ENCODE measurements at regions not wholly inside any gene's neighbourhood (a gene's known extent, or its start where the extent isn't known, plus 50 kb on each side); places are given as distances from the start of the nearest gene placed in this dataset.

DNA sequence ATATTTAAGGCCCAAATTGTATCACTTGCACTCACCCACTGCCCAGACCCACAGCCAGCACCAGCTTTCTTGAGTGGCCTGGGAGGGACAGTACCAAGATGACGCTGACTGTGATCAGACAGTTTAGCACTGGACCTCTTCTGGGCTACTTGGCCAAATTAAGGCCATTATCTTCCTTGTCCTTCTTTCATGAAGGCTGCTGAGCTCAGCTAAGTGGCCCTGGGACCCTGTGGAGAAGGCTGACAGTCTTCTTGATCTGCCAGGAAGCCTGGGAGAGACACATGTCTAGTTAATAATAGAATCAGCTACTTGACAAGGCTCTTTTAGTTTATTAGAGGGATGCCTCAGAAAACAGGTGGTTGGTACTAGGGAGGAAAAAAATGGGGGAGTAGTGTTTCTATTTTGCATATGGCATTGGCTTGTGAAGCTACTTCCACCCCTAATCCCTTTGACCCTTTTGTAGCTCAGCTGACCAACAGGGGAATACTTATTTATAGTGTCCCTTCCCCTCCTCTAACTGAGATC, 127.9 kb upstream of the NTM start:
- TF ChIP-seq, protein P1, sequence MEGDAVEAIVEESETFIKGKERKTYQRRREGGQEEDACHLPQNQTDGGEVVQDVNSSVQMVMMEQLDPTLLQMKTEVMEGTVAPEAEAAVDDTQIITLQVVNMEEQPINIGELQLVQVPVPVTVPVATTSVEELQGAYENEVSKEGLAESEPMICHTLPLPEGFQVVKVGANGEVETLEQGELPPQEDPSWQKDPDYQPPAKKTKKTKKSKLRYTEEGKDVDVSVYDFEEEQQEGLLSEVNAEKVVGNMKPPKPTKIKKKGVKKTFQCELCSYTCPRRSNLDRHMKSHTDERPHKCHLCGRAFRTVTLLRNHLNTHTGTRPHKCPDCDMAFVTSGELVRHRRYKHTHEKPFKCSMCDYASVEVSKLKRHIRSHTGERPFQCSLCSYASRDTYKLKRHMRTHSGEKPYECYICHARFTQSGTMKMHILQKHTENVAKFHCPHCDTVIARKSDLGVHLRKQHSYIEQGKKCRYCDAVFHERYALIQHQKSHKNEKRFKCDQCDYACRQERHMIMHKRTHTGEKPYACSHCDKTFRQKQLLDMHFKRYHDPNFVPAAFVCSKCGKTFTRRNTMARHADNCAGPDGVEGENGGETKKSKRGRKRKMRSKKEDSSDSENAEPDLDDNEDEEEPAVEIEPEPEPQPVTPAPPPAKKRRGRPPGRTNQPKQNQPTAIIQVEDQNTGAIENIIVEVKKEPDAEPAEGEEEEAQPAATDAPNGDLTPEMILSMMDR (IDR thresholded peaks at IDR 0.05; ENCODE audit: partially characterized antibody, unreplicated experiment): no peak
- peaks cover 3% of the 10 kb centered on the region for H3K9me3 Mint-ChIP-seq (ENCODE audit: unreplicated experiment)
- no peak overlapping the region for H3K27ac Mint-ChIP-seq (ENCODE audit: unreplicated experiment)

GRCh38 chr11:131246156-131246555, 124.3 kb upstream of the NTM start:
- Mint-ChIP-seq H3K9me3 (ENCODE audit: unreplicated experiment) (peaks cover 5% of the 10 kb centered on the region), H3K36me3 (ENCODE audit: unreplicated experiment) (no peaks in the 10 kb centered on the region), H3K27me3 (ENCODE audit: unreplicated experiment) (peaks cover 2% of the 10 kb centered on the region), H3K4me3 (ENCODE audit: unreplicated experiment) (peak overlapping the region; percentile 28), H3K4me1 (ENCODE audit: low read depth, unreplicated experiment) (peaks cover 8% of the 10 kb centered on the region), H3K27ac (ENCODE audit: unreplicated experiment) (no peak overlapping the region)
- DNase-seq: no peak
- TF ChIP-seq, protein P1 (IDR thresholded peaks at IDR 0.05; ENCODE audit: partially characterized antibody, unreplicated experiment): no peak

More for the DNA sequence above, 127.9 kb upstream of the NTM start:
- Mint-ChIP-seq H3K27me3 (ENCODE audit: unreplicated experiment) (no peaks in the 10 kb centered on the region), H3K4me3 (ENCODE audit: unreplicated experiment) (no peak overlapping the region), H3K4me1 (ENCODE audit: low read depth, unreplicated experiment) (peaks cover 7% of the 10 kb centered on the region), H3K36me3 (ENCODE audit: unreplicated experiment) (no peaks in the 10 kb centered on the region)
- DNase-seq: no peak

DNA sequence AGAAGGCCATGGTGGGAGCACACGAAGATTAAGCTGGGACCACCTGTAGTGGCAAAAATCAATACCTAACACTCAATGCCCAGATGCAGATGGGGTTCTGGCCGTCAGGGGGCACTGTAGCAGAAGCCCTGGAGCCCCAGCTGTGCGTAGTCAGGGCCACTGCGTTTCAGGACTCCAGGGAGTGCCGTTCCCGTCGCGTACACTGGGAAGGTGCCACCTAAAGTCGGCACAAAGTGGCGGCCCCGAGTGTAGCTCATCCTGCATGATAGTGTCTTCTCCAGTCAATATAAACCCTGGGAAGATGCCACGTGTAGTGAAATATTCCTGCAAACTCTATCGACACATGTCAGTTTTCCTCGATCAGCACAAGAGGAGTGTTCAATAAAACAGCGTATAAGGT, 123.8 kb upstream of the NTM start:
- Mint-ChIP-seq H3K36me3 (ENCODE audit: unreplicated experiment) (no peaks in the 10 kb centered on the region), H3K27me3 (ENCODE audit: unreplicated experiment) (peaks cover 2% of the 10 kb centered on the region), H3K4me3 (ENCODE audit: unreplicated experiment) (no peak overlapping the region), H3K4me1 (ENCODE audit: low read depth, unreplicated experiment) (peaks cover 8% of the 10 kb centered on the region), H3K27ac (ENCODE audit: unreplicated experiment) (no peak overlapping the region), H3K9me3 (ENCODE audit: unreplicated experiment) (peaks cover 5% of the 10 kb centered on the region)
- peak; percentile 67 for DNase-seq
- TF ChIP-seq, protein P1 (IDR thresholded peaks at IDR 0.05; ENCODE audit: partially characterized antibody, unreplicated experiment): peak; percentile 76

DNA sequence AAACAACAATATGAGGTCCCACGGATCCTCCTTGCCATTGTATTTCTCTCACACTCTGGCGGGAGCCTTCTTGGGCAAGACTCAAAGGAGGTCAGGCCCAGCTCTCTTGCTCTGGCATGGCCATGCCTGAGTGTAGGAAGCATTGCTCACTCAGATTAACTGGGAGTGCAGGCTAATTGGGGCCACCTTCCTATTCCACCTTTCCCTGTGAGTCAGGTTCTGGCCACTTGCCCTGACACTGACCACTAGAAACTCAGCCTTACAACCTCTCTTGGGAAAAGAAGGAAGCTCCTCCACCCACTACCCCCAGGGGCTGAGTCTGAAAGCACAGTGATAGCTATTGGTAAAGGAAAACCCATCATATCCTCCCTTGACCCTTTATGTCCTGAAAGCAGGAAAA, 121.8 kb upstream of the NTM start:
- Mint-ChIP-seq H3K9me3 (ENCODE audit: unreplicated experiment) (peaks cover 2% of the 10 kb centered on the region), H3K4me3 (ENCODE audit: unreplicated experiment) (no peak overlapping the region), H3K27ac (ENCODE audit: unreplicated experiment) (no peak overlapping the region), H3K36me3 (ENCODE audit: unreplicated experiment) (no peaks in the 10 kb centered on the region), H3K4me1 (ENCODE audit: low read depth, unreplicated experiment) (peaks cover 22% of the 10 kb centered on the region), H3K27me3 (ENCODE audit: unreplicated experiment) (peaks cover 2% of the 10 kb centered on the region)
- DNase-seq: no peak
- TF ChIP-seq, protein P1 (IDR thresholded peaks at IDR 0.05; ENCODE audit: partially characterized antibody, unreplicated experiment): no peak

GRCh38 chr11:131253142-131253655, 117.2 kb upstream of the NTM start:
- Mint-ChIP-seq H3K27me3 (ENCODE audit: unreplicated experiment) (peaks cover 4% of the 10 kb centered on the region), H3K4me3 (ENCODE audit: unreplicated experiment) (peak overlapping the region; percentile 84), H3K4me1 (ENCODE audit: low read depth, unreplicated experiment) (peaks cover 30% of the 10 kb centered on the region), H3K9me3 (ENCODE audit: unreplicated experiment) (peaks cover 2% of the 10 kb centered on the region), H3K27ac (ENCODE audit: unreplicated experiment) (peak overlapping the region; percentile 84), H3K36me3 (ENCODE audit: unreplicated experiment) (no peaks in the 10 kb centered on the region)
- no peak for DNase-seq
- TF ChIP-seq, protein P1 (IDR thresholded peaks at IDR 0.05; ENCODE audit: partially characterized antibody, unreplicated experiment): no peak

Data from glutamatergic neuron (in vitro differentiated cells).